NCI-H1105 treated with DMSO at 0.1 percent for 48 hours (cell line): ENCODE measurements at regions not wholly inside any gene's neighbourhood (a gene's known extent, or its start where the extent isn't known, plus 50 kb on each side); places are given as distances from the start of the nearest gene placed in this dataset.
A peak's percentile ranks its signal among the peaks of the same experiment; 100 is the strongest.

Experiments
- DNase-seq: peaks from one replicate; lab custom pipeline; 2025; lab: John Stamatoyannopoulos, UW

DNA sequence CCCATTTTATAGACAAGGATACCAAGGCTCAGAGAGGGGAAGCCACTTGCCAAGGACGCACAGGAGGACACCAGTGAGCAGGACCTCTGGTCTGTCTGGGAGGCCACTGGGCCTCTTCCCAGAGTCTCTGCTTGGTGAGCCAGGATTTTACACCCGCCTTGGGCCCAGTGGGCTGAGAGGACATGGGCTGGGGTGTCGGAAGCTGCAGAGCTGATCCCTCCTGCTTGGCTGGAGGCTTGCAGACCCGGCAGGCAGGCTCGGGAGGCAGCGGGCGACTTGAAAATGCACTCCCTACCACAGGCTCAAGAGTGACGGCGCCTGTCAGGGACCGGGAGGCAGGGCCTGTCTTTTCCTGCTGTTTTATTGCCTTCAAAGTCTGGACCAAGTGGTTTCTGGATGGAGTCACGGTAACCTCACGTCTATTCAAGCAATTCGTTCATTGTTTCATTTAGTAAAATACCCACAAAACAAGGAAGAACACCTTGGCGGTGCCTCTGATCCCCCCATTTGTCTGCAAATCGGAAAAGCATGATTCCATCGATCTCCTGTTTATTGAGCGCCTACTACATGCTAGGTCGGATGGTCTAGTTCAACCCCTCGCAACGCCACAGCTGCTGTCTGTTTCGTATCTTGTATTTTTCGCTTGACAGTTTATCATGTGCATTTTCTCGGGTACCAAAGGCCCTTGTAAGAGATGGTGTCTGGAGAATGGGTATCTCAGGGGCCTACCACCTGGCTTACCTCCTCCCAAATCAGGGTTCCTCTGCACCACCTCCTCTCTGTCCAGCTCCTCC, 108.1 kb upstream of the IER5L start:
- no peak for DNase-seq

DNA sequence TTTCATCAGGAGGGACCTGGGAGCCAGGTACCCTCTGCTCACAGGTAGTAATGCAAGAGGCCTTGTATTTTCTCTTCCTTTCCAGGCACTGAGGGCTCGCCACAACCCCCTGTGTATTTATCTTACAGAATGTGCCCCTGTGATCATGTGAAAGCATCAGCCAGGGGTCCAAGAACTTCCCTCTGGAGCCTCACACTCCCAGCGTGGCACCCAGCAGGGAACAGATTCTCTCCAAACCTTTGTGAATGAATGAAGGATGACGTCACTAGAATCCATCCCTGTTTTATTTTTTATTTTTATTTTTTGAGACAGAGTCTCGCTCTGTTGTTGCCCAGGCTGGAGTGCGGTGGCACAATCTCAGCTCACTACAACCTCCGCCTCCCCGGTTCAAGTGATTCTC, 107.3 kb upstream of the IER5L start:
- DNase-seq: no peak

DNA sequence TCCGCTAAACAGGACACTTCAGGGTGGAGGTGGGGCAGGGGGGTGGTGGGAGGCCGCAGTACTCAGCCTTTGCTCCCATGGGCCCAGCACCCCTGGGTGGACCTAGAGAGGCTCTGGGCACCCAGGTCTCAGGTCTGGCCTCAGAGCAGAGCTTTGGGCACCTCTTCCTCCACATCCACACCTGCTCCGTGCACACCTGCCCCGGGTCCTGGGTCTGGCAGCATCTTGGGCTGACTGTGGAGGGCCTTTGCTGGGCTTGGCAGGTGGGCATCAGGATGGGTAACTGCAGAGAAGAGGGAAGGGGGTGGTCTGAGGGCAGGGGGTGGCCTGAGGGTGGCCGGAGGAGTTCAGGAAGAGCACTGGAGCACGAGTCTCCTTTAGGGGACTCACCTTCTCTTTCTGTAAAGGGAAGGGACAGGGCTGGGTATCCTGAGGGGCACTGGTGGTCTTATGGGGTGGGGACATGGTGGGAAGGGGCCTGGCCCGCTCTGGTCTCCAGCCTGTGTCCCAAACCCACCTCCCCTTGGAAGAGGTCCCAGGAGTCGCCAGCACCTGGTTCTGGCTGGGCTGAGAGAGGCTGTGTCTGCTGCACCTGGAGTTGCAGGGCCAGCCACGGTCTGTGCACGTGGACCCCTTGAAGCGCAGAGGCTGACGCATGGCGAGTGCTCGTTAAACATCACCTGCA, 106.7 kb upstream of the IER5L start:
- DNase-seq: no peak

DNA sequence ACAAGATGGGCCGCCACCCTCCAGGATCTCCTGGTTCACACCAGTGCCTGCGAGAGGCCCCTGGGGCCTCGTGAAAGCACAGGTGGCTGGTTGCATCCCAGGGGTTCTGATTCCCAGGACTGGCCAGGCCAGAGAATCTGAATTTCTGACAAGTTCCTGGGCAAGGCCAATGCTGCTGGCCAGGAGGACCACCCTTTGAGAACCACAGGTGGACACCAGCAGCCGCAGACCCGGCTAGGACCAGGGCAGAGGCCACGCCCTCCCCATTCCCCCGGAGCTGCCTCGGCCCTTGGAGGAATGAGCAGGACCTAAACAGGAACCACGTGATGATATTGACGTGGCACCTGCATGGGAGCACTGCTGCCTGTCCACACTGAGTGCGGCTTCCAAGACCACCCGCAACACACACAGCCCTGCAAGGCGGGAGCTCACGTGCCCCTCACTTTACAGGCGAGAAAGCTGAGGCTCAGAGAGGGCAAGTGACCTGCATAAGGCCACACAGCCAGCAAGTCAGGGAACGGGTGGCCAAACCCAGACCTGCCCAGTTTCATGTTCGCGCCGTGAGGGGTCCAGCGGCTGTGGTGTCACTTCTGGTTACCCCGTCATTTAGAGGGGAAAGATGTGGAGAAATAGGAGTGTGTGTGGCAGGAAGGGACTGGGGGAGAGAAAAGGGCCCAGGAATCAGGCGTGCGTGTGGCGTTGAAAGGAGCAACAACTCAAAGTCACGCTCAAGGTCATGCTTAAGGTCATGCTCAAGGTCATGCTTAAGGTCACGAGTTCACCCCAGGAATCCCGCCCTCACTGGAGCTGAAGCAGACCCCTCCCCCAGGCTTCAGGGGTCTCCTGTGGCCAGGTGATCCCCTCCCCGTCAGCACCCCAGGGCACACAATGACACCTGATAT, 105.9 kb upstream of the IER5L start:
- no peak for DNase-seq

DNA sequence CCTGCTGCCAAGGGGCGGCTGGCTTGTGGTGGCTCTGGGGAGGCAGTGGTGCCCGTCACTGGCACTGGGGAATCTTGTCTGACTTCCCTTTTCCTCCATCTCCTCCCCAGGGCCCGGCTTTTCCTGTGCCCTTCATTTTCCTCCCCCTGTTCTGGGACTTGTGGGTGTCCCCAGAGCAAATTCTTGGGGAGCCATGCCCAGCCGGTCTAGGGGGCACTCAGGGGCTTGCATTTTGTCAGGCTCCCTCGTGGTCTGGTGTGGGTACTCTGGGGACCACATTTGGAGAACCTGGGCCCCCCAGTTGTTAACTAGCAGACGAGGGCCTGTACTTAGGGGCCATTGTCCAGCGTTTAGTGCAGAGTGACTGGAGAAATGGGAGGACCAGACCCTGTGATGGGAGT, 105.2 kb upstream of the IER5L start:
- DNase-seq: no peak

DNA sequence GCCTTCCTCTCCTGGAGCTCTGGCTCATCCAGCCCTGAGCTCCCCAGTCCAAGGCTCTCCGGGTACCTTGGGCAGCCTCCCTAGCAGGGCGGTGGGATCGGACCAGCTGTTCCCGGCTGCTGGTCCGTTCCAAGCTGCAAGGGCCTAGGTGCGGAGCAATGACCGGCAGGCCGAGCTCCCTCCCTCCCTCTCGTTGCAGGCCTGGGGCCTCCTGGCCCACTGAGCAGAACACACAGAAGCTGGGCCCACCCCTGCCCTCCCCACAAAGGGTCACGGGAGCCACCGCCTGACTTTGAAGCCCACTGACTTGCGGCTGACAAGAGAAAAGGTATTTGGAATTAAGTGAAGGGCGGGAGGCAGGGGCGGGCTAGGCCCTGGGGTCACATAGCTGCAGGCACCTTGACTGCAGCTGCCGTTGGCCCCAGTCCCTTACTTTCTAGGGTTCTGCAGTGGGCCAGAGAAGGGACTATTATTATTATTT, 104.7 kb upstream of the IER5L start:
- DNase-seq: no peak

DNA sequence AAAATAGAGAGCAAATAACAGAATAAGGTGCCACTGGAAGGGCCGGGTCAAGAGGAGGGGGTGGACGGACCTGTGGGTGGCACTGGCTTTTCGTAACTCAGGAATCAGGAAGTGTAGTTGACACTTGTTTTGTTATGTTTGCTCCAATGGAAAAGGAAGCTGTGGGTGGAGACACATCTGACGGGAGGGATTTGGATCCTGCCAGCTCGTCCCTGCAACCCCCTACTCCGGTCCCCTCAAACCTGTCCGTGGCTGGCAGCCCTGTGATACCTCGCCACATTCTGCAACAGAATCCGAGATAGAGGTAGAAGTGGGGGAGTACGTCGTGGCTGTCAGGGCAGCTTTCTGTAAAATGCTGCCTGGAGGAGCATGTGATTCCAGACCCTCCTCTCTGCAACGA, 104.2 kb upstream of the IER5L start:
- DNase-seq: no peak

DNA sequence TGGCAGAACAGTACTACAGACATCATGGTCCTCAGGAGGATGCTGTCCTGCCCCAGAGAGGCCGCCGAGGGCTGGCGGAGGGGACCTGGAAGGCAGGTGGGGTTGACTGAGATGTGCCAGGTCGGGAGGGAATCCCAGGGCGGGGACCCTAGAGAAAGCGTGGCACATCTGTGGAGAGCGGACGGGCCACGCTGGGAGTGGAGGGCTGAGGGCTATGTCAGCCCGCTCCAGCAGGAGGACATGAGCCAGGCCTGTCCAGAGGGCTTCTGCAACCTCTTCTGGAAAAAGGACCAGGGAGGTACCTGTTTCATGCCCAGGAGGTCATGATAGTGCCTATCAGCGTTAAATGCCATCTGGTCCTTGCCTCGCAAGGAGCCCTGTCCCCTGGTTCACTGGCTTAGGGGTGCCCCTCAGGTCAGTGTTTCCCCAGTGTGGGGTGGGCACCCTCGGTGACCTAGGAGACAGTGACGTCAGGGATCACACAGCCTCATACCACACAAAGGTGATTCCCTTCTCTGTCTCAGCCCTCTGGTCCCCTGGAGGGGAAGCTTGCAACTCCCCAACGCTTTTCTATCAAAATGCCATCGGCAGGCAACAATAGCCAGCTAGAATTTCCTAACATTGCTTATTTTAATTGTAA, 103.6 kb upstream of the IER5L start:
- no peak for DNase-seq

DNA sequence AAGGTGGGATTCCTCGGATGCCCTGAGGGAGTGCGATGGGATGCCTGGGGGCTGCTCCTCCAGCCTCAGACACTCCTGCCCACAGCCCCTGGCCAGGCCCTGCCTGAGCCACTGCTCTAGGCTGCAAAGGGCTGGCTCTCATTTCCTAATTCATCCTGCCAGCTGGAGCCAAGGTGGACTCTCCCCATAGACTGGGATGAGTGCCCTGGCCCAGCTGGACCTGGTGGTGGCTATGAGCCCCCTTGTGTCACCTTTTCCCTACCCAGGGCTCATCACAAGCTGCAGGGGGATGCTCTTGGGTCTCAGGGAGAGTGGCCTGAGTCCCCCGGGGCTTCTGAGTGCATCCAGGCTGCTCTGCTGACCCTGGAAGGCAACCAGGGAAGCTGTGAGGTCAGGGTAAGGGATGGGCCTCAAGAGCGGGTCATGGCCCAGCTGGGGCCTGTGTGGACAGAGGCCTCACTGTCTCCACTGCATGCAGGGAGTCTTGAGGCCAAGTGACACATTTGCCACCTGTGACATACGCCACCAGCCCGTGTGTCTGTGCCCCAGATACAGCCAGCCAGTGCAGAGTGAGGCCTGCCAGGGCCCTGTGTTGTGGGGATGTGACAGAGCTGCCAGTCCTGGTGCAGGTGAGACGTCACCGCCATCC, 102.7 kb upstream of the IER5L start:
- DNase-seq: no peak

DNA sequence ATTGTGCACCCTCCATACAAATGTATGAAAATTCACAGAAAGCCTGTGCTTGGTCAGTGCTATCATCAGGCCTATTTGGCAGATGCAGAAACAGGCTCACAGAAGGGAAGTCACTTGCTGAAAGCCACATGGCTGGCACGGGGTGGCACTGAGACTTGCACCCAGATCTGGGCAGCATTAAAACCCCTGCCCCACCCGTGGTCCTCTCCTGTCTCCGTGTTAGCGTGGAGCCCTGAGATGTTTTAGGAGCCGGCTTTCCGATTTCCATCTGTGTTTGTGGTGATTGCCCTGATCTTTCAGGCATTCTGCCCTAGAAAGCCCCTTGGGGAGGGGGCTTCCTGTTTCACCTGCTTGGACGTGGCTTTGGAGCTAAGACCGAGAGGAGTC, 102.2 kb upstream of the IER5L start:
- DNase-seq: no peak

DNA sequence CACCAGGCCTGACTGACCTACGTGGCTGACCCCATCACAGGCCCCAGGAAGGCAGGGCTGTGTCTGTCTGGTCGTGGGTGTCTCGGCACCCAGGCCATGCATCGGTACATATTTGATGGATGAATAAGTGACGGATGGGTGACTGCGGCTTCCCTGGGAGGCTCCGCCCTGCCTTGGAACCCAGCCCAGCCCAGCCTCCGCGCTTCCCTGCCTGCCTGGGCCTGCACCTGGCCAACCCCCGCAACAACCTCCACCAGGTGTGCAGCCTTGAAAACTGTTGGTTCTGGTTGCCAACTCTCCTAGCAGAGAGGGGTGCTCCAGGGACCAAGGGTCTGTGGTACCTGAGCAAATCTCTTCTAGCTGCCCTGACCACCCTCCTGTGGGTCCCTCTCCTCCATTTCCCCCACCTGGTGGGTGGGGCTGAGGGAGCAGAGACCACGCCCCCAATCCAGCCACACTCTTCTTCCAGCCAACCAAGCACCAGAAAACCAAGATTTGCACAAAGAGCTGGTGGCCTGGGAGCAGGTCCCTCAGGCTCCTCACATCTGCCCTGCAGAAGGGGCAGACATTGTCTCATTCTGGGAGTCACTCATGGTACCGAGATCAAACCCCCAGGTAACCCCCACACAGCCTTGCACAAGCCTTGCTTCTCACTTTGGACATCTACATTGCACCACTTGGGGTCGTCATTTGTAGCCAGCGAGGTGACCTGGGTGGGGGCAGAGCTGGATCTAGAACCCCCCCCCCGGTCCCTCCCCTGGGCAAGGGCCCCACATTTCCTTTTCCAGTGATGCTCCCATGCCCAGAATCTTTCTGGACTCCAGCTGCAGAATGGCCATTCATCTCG, 100.6 kb upstream of the IER5L start:
- DNase-seq: peak; percentile 95

DNA sequence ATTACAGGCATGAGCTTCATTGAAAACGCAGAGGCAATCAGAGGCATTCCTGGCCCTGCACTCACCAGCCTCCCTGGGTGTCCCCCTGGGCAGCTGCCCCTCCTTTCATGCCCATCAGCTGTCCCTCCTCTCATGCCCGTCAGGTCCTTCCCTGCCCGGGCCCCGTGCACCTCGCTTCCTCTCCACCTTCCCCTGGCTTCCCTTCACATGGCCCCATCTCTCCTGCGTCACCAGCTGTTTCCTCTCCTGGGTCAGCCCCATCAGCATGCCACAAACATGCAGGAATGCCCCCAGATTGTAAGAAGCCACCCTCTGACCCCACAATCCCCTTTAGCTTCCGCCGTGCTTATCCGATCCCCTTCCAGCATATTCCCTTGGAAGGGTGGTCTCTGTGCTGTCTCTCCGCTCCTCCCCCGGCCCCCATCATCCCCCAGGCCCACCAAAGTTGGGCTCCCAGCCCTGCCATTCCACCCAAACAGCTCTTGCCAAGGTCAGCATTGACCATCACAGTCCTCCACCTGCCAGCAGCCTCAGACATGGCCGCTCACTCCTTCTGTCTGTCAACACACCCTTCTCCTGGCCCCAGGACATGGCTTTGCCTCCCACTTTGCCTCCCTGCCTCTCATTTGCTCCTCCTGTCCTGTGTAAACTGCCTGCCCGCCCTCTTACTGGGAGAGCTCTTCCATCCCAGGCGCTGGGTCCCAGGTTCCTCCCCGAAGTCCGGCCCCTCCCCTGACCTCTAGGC, 98.6 kb upstream of the IER5L start:
- DNase-seq: no peak

DNA sequence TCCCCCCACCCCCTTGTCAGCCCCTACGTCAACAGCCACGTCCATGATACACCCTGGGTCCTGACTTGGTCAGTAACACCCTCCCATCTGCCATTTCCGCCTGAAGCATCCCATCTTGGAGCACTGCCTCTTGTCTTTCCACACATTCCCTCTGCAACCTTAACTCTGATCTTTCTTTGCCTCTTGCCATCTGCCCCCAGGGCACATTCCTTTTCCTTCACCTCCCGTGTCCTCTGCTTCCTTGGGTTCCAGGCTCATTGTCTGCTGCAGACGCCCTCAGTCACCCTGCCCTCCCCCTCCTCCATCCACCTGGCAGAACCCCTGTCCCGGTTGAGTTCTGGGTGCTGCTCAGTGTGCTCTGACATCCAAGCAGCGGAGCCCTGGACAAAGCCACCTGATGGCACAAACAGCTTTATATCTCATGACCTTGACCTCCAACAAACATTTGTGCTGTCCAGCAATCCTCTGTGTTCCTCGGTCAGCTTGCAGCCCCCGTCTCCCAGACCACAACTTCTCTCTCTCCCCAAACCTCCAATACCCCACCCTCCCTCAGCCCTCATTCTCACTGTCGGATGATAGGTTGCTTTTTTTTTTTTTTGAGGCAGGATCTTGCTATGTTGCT, 97.7 kb upstream of the IER5L start:
- DNase-seq: no peak

DNA sequence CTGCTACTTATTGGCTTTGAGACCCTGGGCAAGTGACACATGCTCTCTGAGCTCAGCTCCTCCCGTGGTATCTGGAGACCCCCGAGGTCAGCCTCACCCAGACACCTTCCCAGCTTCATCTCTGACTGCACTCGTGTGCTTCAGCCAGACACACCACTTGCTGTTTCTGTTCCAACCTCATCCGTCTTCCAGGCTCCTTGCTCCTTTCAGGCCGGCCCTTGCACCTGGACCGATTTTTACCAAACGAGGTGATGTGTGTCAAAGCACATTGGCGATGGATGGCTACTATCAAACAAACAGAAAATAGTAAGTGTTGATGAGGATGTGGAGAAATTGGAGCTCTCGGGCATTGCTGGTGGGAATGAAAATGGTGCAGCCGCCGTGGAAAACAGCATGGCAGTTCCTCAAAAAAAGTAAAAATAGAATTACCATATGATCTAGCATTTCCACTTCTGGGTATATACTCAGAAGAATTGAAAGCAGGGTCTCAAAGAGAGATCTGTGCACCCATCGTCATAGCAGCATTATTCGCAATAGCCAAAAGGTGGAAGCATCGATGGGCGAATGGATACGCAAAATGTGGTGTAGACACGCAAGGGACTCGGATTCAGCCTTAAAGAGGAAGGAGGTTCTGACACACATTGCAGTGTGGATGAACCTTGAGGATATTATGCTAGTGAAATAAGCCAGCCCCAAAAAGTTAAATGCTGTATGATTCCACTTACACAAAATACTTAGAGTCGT, 96.1 kb upstream of the IER5L start:
- no peak for DNase-seq

DNA sequence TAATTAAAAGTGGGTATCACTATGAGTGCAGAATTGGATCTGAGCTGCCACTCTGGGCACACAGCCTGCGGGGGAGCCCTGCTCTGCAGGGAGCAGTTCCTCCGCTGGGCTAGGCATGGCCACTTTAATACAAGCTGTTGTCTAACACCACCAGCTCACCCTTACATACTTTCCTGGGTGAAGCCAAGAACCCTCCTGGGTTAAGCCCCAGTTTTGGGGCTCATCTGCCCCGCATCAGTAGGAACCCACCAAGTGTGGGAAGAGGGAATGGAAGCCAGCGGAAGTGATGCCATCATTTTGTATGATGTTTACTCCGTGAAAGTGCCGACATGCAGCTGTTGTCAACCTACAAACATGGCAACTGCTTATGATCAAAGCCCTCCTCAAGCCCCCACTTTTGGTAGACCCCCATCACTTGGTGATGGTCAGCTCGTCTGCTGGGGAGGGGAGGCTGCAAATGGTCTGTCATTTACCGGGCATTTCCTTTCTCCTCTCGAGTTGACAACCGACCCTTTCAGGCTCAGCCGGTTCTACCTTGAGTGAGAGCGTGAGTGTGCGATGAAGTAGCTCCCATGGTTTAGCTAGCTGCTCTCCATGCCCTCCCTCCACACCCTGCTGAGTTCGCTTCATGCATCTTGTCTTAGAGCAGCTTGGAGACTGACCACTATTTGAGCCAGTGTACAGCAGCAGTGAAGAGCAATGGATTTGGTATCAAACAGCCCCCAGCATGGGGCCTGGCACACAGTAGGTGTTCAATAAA, 95.3 kb upstream of the IER5L start:
- DNase-seq: no peak

DNA sequence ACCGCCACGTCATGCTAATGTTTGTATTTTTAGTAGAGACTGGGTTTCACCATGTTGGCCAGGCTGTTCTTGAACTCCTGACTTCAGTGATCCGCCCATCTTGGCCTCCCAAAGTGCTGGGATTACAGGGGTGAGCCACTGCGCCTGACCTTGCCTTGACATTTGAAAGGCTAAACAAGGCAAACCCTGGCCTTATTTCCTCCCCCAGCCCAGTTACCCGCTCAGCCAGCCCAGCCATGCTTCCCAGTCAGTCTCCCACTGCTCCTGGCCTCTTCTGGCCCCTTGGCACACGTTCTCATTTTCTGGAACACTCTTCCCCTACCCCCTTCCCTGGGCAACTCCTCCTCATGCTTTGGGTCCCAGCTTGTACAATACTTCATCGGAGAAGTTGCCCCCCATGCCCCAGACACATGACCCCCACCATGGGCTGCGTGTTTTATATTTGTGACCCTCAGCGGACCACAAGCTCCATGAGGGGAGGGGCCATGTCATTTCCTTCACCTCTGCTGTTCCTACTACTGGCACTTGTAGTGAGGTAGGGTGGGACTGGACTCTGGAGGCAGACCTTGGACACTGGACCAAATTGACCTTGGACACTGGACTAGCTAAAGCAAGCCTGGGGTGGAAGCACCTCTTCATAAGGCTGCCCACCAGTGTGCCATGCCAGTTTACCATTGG, 94.4 kb upstream of the IER5L start:
- DNase-seq: no peak

DNA sequence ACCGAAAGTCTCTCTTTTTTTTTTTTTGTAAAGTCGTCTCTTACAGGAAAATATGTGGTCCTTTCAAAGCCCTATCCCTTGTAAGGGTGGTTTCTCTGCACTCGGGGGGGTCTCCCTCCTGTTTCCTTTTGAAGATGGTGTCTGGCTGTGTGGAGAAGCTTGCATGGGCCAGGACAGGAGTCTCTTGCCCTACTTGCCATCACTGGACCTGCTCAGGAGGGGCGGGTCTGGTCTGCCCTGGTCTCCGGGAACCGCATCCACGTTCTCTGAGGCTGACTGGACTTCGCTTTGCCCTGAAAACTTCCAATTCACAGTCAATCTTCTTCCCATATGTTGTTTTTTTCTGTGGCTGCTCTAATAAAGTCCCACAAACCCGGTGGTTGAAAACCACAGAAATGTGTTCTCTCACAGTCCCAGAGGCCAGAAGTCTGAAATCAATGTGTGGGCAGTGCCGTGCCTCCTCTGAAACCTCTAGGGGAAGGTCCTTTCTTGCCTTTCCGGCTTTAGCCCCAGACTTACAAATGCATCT, 92.9 kb upstream of the IER5L start:
- no peak for DNase-seq
